ENCODE measurements at regions not wholly inside any gene's neighbourhood (a gene's known extent, or its start where the extent isn't known, plus 50 kb on each side); places are given as distances from the start of the nearest gene placed in this dataset.

DNA sequence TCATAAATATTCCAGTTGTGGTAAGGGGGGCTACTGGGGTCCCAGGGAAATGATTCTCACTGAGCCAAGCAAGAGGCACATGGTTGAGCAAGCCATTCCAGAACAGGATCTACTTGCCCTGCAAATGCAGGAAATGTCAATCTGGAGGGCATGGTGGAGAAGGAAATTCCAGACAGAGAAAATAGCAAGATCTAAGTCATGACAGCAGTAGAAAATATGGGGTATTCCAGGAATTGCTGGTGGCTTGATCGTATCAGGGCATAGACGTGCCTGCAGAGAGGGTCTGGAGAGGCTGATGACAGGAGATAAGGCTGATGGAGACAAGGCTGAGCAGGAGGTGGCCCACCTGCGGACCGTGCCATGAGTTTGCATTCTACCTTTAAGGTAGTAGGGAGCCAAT, 566.3 kb upstream of the CADM1 start:
- H4K12ac ChIP-seq (ENCODE audit: low read depth, low read length), result no peak overlapping the region
- no CpG with 5 or more reads among the region's 4 CpGs for WGBS (ENCODE audit: extremely low coverage, insufficient coverage, insufficient read length)
- H3K36me3 ChIP-seq (ENCODE audit: control insufficient read depth in 1 of 2, insufficient read depth in 2 of 2, low read length in 2 of 2), result no peaks in the 10 kb centered on the region
- H2BK120ac ChIP-seq (ENCODE audit: insufficient read depth, low read length, poor library complexity), result no peak overlapping the region
- H2BK5ac ChIP-seq (ENCODE audit: low read depth, low read length, poor library complexity), result peak overlapping the region; percentile 97
- H3K27ac ChIP-seq (ENCODE audit: low read depth, low read length), result peak overlapping the region; percentile 94
- no peak overlapping the region for H4K91ac ChIP-seq (ENCODE audit: low read depth, low read length)
- H3K4me1 ChIP-seq (ENCODE audit: control insufficient read depth in 1 of 2, insufficient read depth in 2 of 2, low read length in 2 of 2), result peaks cover 43 to 61% of the 10 kb centered on the region in 2 experiments
- H3K23ac ChIP-seq (ENCODE audit: low read length), result no peak overlapping the region
- no peak overlapping the region for H3K14ac ChIP-seq (ENCODE audit: low read length)
- no peak overlapping the region for H2AFZ ChIP-seq (ENCODE audit: insufficient read depth, low read length, poor library complexity)
- no peaks in the 10 kb centered on the region for H3K9me3 ChIP-seq (ENCODE audit: insufficient read depth, low read depth, low read length)
- no peak overlapping the region for H2AK5ac ChIP-seq (ENCODE audit: low read length)
- H3K9ac ChIP-seq (ENCODE audit: low read length), result no peak overlapping the region
- no peak overlapping the region for H3K18ac ChIP-seq (ENCODE audit: low read length)
- no peak overlapping the region for H2BK12ac ChIP-seq (ENCODE audit: low read length)
- H3K79me2 ChIP-seq (ENCODE audit: control insufficient read depth, insufficient read depth, low read length, poor library complexity), result peaks cover 6% of the 10 kb centered on the region
- peak; percentile 80 to 88 for DNase-seq
- H3K27me3 ChIP-seq (ENCODE audit: insufficient read depth, low read length), result no peaks in the 10 kb centered on the region
- no peak overlapping the region for H3K4ac ChIP-seq (ENCODE audit: low read depth, low read length)
- H3K4me2 ChIP-seq (ENCODE audit: low read length), result no peak overlapping the region
- no peak overlapping the region for H3K4me3 ChIP-seq (ENCODE audit: low read depth, low read length)
- peaks cover 60% of the 10 kb centered on the region for H3K79me1 ChIP-seq (ENCODE audit: low read length)
- no peak overlapping the region for H4K8ac ChIP-seq (ENCODE audit: low read depth, low read length)

DNA sequence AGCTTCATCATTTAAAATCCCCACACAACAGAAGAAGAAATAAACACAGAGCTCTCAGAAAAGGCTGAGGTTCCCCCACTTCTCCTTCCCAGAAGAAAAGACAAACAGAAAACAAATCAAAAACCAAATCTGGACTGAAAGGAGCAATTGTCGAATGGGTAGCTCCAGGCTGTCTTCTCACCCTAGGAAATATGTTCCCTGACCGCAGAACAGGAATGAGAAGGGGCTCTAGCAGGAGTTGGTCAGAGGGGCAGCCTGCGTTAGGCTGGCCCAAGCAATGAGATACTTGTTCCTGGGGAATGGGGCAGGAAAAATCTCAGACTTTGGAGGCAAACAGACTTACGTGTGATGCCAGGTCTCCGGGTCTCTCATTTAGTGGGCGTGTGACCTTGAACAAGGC, 562.6 kb upstream of the CADM1 start:
- no peaks in the 10 kb centered on the region for H3K36me3 ChIP-seq (ENCODE audit: control insufficient read depth in 1 of 2, insufficient read depth in 2 of 2, low read length in 2 of 2)
- no peak overlapping the region for H3K4ac ChIP-seq (ENCODE audit: low read depth, low read length)
- H3K9me3 ChIP-seq (ENCODE audit: insufficient read depth, low read depth, low read length), result no peaks in the 10 kb centered on the region
- H3K23ac ChIP-seq (ENCODE audit: low read length), result no peak overlapping the region
- no peak overlapping the region for H3K27ac ChIP-seq (ENCODE audit: low read depth, low read length)
- DNase-seq, result no peak
- H2BK12ac ChIP-seq (ENCODE audit: low read length), result peak overlapping the region; percentile 61
- peak overlapping the region; percentile 13 for H3K18ac ChIP-seq (ENCODE audit: low read length)
- H2BK5ac ChIP-seq (ENCODE audit: low read depth, low read length, poor library complexity), result peak overlapping the region; percentile 23
- peak overlapping the region; percentile 51 for H2AK5ac ChIP-seq (ENCODE audit: low read length)
- H3K79me1 ChIP-seq (ENCODE audit: low read length), result peaks cover 55% of the 10 kb centered on the region
- H4K8ac ChIP-seq (ENCODE audit: low read depth, low read length), result peak overlapping the region; percentile 21
- peaks cover 33 to 54% of the 10 kb centered on the region in 2 experiments for H3K4me1 ChIP-seq (ENCODE audit: control insufficient read depth in 1 of 2, insufficient read depth in 2 of 2, low read length in 2 of 2)
- peaks cover 3% of the 10 kb centered on the region for H3K79me2 ChIP-seq (ENCODE audit: control insufficient read depth, insufficient read depth, low read length, poor library complexity)
- no peak overlapping the region for H3K4me3 ChIP-seq (ENCODE audit: low read depth, low read length)
- no peak overlapping the region for H3K4me2 ChIP-seq (ENCODE audit: low read length)
- no peak overlapping the region for H3K9ac ChIP-seq (ENCODE audit: low read length)
- no peak overlapping the region for H2AFZ ChIP-seq (ENCODE audit: insufficient read depth, low read length, poor library complexity)
- H4K91ac ChIP-seq (ENCODE audit: low read depth, low read length), result peak overlapping the region; percentile 72
- H3K27me3 ChIP-seq (ENCODE audit: insufficient read depth, low read length), result no peaks in the 10 kb centered on the region
- H2BK120ac ChIP-seq (ENCODE audit: insufficient read depth, low read length, poor library complexity), result peak overlapping the region; percentile 37
- H3K14ac ChIP-seq (ENCODE audit: low read length), result peak overlapping the region; percentile 21
- no peak overlapping the region for H4K12ac ChIP-seq (ENCODE audit: low read depth, low read length)
- no CpG with 5 or more reads among the region's 6 CpGs for WGBS (ENCODE audit: extremely low coverage, insufficient coverage, insufficient read length)

DNA sequence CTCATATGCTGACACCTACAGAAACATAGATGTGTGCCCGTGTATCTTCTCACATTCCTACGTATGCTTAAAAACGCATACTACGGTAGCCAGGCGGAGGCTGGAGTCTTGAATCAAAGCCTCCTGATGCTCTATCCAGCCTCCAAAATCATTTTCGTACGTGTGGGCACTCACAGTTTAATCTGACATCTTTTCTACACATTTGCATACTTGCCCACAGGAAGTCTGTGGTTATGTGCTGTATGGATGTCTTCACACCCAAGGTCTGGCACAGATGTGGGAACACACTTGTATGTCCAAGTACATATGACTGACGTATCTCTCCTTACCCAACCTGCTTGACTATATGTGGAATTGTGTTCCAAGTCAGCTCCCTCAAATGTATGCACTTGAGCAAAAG, 561.8 kb upstream of the CADM1 start:
- H3K23ac ChIP-seq (ENCODE audit: low read length), result no peak overlapping the region
- no peaks in the 10 kb centered on the region for H3K9me3 ChIP-seq (ENCODE audit: insufficient read depth, low read depth, low read length)
- no peak overlapping the region for H2AFZ ChIP-seq (ENCODE audit: insufficient read depth, low read length, poor library complexity)
- DNase-seq, result no peak
- H2BK120ac ChIP-seq (ENCODE audit: insufficient read depth, low read length, poor library complexity), result peak overlapping the region; percentile 94
- H3K4me2 ChIP-seq (ENCODE audit: low read length), result no peak overlapping the region
- peak overlapping the region; percentile 14 for H2AK5ac ChIP-seq (ENCODE audit: low read length)
- no peaks in the 10 kb centered on the region for H3K27me3 ChIP-seq (ENCODE audit: insufficient read depth, low read length)
- H2BK12ac ChIP-seq (ENCODE audit: low read length), result peak overlapping the region; percentile 15
- H3K79me1 ChIP-seq (ENCODE audit: low read length), result peaks cover 50% of the 10 kb centered on the region
- peak overlapping the region; percentile 12 for H4K8ac ChIP-seq (ENCODE audit: low read depth, low read length)
- H3K27ac ChIP-seq (ENCODE audit: low read depth, low read length), result no peak overlapping the region
- peak overlapping the region; percentile 15 for H2BK5ac ChIP-seq (ENCODE audit: low read depth, low read length, poor library complexity)
- peak overlapping the region; percentile 5 for H3K18ac ChIP-seq (ENCODE audit: low read length)
- no peak overlapping the region for H3K4ac ChIP-seq (ENCODE audit: low read depth, low read length)
- H3K79me2 ChIP-seq (ENCODE audit: control insufficient read depth, insufficient read depth, low read length, poor library complexity), result peaks cover 3% of the 10 kb centered on the region
- H3K4me1 ChIP-seq (ENCODE audit: control insufficient read depth in 1 of 2, insufficient read depth in 2 of 2, low read length in 2 of 2), result peaks cover 27 to 51% of the 10 kb centered on the region in 2 experiments
- H4K91ac ChIP-seq (ENCODE audit: low read depth, low read length), result peak overlapping the region; percentile 86
- peak overlapping the region; percentile 78 for H3K14ac ChIP-seq (ENCODE audit: low read length)
- no peak overlapping the region for H4K12ac ChIP-seq (ENCODE audit: low read depth, low read length)
- H3K36me3 ChIP-seq (ENCODE audit: control insufficient read depth in 1 of 2, insufficient read depth in 2 of 2, low read length in 2 of 2), result no peaks in the 10 kb centered on the region
- H3K4me3 ChIP-seq (ENCODE audit: low read depth, low read length), result no peak overlapping the region
- H3K9ac ChIP-seq (ENCODE audit: low read length), result no peak overlapping the region
- no CpG with 5 or more reads among the region's 8 CpGs for WGBS (ENCODE audit: extremely low coverage, insufficient coverage, insufficient read length)

DNA sequence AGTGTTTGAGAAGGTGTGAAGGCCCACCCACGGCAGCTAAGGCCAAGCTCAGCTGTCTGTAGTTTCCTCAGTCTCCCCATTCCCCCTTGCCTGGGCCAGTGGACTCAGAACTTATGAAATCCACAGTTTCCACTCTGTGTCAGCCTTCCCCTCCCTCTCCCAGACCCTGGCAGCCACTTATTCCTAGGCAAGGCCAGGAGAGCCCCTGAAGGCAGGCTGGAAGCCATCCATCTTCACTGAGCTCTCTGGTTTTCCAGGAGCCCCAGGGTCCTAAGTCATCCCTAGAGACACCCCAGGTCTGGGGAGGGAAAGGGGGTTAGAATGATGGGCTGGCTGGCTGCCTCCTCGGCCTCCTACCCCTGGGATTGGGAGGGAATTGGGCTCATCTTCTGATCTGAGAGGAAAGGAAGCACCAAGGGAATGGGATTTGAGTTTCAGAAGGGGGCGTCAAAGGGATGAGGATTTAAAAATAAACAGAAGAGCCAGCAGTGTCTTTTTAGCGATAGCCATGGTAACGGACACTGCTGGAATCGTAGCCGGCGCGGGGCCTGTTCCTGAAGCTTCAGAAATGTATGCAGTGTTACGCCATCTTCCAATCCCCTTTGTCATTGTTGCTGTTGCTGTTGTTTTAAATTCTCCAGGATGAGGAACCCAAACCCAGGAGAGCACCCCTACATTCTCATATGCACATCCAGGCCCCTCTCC, 561.1 kb upstream of the CADM1 start:
- Histone ChIP-seq H3K14ac (ENCODE audit: low read length) (peak overlapping the region; percentile 78), H2AFZ (ENCODE audit: insufficient read depth, low read length, poor library complexity) (no peak overlapping the region), H3K4me2 (ENCODE audit: low read length) (no peak overlapping the region), H3K27ac (ENCODE audit: low read depth, low read length) (no peak overlapping the region), H3K9ac (ENCODE audit: low read length) (no peak overlapping the region), H3K79me1 (ENCODE audit: low read length) (peaks cover 51% of the 10 kb centered on the region), H3K4me1 (ENCODE audit: control insufficient read depth in 1 of 2, insufficient read depth in 2 of 2, low read length in 2 of 2) (peaks cover 28 to 49% of the 10 kb centered on the region in 2 experiments), H3K4me3 (ENCODE audit: low read depth, low read length) (no peak overlapping the region), H3K9me3 (ENCODE audit: insufficient read depth, low read depth, low read length) (no peaks in the 10 kb centered on the region), H2BK120ac (ENCODE audit: insufficient read depth, low read length, poor library complexity) (peak overlapping the region; percentile 94), H3K23ac (ENCODE audit: low read length) (no peak overlapping the region), H3K4ac (ENCODE audit: low read depth, low read length) (peak overlapping the region; percentile 74), H4K8ac (ENCODE audit: low read depth, low read length) (peak overlapping the region; percentile 70), H2BK5ac (ENCODE audit: low read depth, low read length, poor library complexity) (peak overlapping the region; percentile 55), H2BK12ac (ENCODE audit: low read length) (peak overlapping the region; percentile 15), H3K27me3 (ENCODE audit: insufficient read depth, low read length) (no peaks in the 10 kb centered on the region), H4K91ac (ENCODE audit: low read depth, low read length) (peak overlapping the region; percentile 86), H3K18ac (ENCODE audit: low read length) (peak overlapping the region; percentile 50), H3K36me3 (ENCODE audit: control insufficient read depth in 1 of 2, insufficient read depth in 2 of 2, low read length in 2 of 2) (no peaks in the 10 kb centered on the region), H2AK5ac (ENCODE audit: low read length) (peak overlapping the region; percentile 75), H4K12ac (ENCODE audit: low read depth, low read length) (no peak overlapping the region), H3K79me2 (ENCODE audit: control insufficient read depth, insufficient read depth, low read length, poor library complexity) (peaks cover 3% of the 10 kb centered on the region)
- no CpG with 5 or more reads among the region's 10 CpGs for WGBS (ENCODE audit: extremely low coverage, insufficient coverage, insufficient read length)
- no peak for DNase-seq

Data from trophoblast cell (in vitro differentiated cells and primary cell).